ENCODE measurements at regions not wholly inside any gene's neighbourhood (a gene's known extent, or its start where the extent isn't known, plus 50 kb on each side); places are given as distances from the start of the nearest gene placed in this dataset.

GRCh38 chr10:94198324-94198723 lies 164.4 kb downstream of the NOC3L start:
- DNase-seq = no peak

GRCh38 chr10:94199565-94199964 lies 163.2 kb downstream of the NOC3L start:
- DNase-seq = peak; percentile 2

GRCh38 chr10:94200146-94200837 lies 162.4 kb downstream of the NOC3L start:
- peak; percentile 72 for DNase-seq

GRCh38 chr10:94205396-94205831 lies 157.3 kb downstream of the NOC3L start:
- DNase-seq = no peak

GRCh38 chr10:94206176-94206575 lies 156.6 kb downstream of the NOC3L start:
- DNase-seq = no peak

- no peak for DNase-seq
Observed at GRCh38 chr10:94208315-94208714, 154.4 kb downstream of the NOC3L start.

- DNase-seq = no peak
Observed at GRCh38 chr10:94210440-94211168, 152.1 kb downstream of the NOC3L start.

GRCh38 chr10:94211169-94211510 lies 151.6 kb downstream of the NOC3L start:
- no peak for DNase-seq

- no peak for DNase-seq
Observed at GRCh38 chr10:94213001-94213530, 149.7 kb downstream of the NOC3L start.

GRCh38 chr10:94213980-94214379 lies 148.8 kb downstream of the NOC3L start:
- no peak for DNase-seq

- DNase-seq = no peak
Observed at GRCh38 chr10:94214481-94214893, 148.3 kb downstream of the NOC3L start.

- DNase-seq = no peak
Observed at GRCh38 chr10:94216201-94216600, 146.5 kb downstream of the NOC3L start.

GRCh38 chr10:94217411-94217810 lies 145.3 kb downstream of the NOC3L start:
- no peak for DNase-seq

- no peak for DNase-seq
Observed at GRCh38 chr10:94218493-94219183, 144.1 kb downstream of the NOC3L start.

GRCh38 chr10:94219829-94220228 lies 142.9 kb downstream of the NOC3L start:
- DNase-seq = no peak

- no peak for DNase-seq
Observed at GRCh38 chr10:94220717-94221116, 142.0 kb downstream of the NOC3L start.

GRCh38 chr10:94223702-94224370 lies 138.9 kb downstream of the NOC3L start:
- no peak for DNase-seq

GRCh38 chr10:94224656-94225055 lies 138.1 kb downstream of the NOC3L start:
- DNase-seq = no peak

GRCh38 chr10:94225589-94225988 lies 137.2 kb downstream of the NOC3L start:
- peak; percentile 23 for DNase-seq

- no peak for DNase-seq
Observed at GRCh38 chr10:94230134-94230785, 132.5 kb downstream of the NOC3L start.

GRCh38 chr10:94232711-94233383 lies 129.9 kb downstream of the NOC3L start:
- no peak for DNase-seq

- no peak for DNase-seq
Observed at GRCh38 chr10:94235461-94235860, 127.3 kb downstream of the NOC3L start.
